ENCODE measurements at regions not wholly inside any gene's neighbourhood (a gene's known extent, or its start where the extent isn't known, plus 50 kb on each side); places are given as distances from the start of the nearest gene placed in this dataset.

DNA sequence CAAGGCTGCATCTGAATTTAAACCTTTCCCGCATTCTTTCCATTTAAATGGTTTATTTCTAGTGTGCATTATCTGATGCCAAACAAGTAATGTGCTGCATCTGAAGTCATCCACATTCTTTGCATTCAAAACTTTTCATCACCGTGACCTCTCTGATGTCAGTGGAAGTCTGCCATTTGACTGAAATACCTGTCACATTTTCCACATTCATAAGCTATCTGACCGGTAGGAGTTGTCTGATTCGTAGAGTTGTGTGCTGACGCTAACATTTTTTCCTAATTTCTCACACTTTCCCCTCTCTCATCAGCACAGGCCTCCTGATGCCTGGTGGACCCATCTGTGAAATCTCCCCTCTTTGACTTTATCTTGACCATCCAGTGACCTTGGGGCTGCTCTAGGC is 79.9 kb upstream of the BARX2 start:
- Histone ChIP-seq H4K20me1 (ENCODE audit: control insufficient read depth, extremely low read depth, insufficient read depth, low read length) (no peaks in the 10 kb centered on the region), H3K9ac (ENCODE audit: control insufficient read depth, extremely low read depth, insufficient read depth, low read length) (no peak overlapping the region), H3K36me3 (ENCODE audit: control insufficient read depth in 2 of 2, extremely low read depth in 1 of 2, insufficient read depth in 2 of 2, low read length in 2 of 2) (no peaks in the 10 kb centered on the region), H3K4me1 (ENCODE audit: control insufficient read depth, extremely low read depth, insufficient read depth, low read length) (no peaks in the 10 kb centered on the region), H3K79me2 (ENCODE audit: control insufficient read depth, insufficient read depth, low read length) (no peaks in the 10 kb centered on the region), H3K9me3 (ENCODE audit: control insufficient read depth, low read depth, low read length) (no peaks in the 10 kb centered on the region), H3K27ac (ENCODE audit: control insufficient read depth, insufficient read depth, low read length) (no peak overlapping the region), H3K4me3 (ENCODE audit: control insufficient read depth in 2 of 3, extremely low read depth in 1 of 3, insufficient read depth in 2 of 3, low read depth in 1 of 3, low read length in 3 of 3) (no peak overlapping the region), H3K9me1 (ENCODE audit: control insufficient read depth, extremely low read depth, insufficient read depth, low read length) (no peaks in the 10 kb centered on the region), H3K27me3 (ENCODE audit: control insufficient read depth, extremely low read depth, insufficient read depth, low read length) (peaks cover 4% of the 10 kb centered on the region), H2AFZ (ENCODE audit: control insufficient read depth, low read length) (no peak overlapping the region), H3K4me2 (ENCODE audit: control insufficient read depth, extremely low read depth, insufficient read depth, low read depth, low read length) (no peak overlapping the region)
- dilution Hi-C loops (cut with MboI; ENCODE audit: extremely low pct_ligation_motif_present, low sequenced_read_pairs): no loop called here
- FAIRE-seq: no peak
- DNase-seq (ENCODE audit: low read depth, low spot score): no peak
- TF ChIP-seq CTCF (optimal IDR thresholded peaks at IDR 0.05 in 1 of 3, IDR thresholded peaks at IDR 0.05 in 1 of 3, conservative IDR thresholded peaks at IDR 0.05 in 1 of 3; ENCODE audit: extremely low read depth in 1 of 3, insufficient read depth in 2 of 3, low read length in 3 of 3): no peak
- no peak for TF ChIP-seq EZH2 (IDR thresholded peaks at IDR 0.05; ENCODE audit: low read length)

DNA sequence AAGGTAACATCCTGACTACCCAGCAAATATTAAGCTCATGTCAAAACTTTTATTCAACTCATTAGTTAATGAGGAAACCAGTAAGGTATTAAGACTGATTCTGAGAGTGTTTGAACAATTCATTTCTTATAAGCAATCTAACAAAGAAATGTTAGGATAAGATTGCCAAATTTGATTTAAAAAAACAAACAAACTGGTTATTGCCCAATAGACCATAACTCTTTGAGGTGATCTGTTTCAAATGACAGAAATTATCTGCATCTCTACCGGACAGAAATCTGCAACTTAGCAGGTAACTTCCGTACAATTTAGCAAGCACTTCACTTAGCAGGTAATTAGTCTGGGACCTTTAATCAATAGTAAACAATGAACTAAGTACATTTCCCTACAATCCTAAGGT is 82.9 kb upstream of the BARX2 start:
- DNase-seq (ENCODE audit: low read depth, low spot score): no peak
- no peak overlapping the region for H3K27ac ChIP-seq (ENCODE audit: control insufficient read depth, insufficient read depth, low read length)
- dilution Hi-C loops (cut with MboI; ENCODE audit: extremely low pct_ligation_motif_present, low sequenced_read_pairs): no loop called here
- no peak for FAIRE-seq
- H3K27me3 ChIP-seq (ENCODE audit: control insufficient read depth, extremely low read depth, insufficient read depth, low read length): peaks cover 4% of the 10 kb centered on the region
- no peak for TF ChIP-seq EZH2 (IDR thresholded peaks at IDR 0.05; ENCODE audit: low read length)
- TF ChIP-seq CTCF (optimal IDR thresholded peaks at IDR 0.05 in 1 of 3, IDR thresholded peaks at IDR 0.05 in 1 of 3, conservative IDR thresholded peaks at IDR 0.05 in 1 of 3; ENCODE audit: extremely low read depth in 1 of 3, insufficient read depth in 2 of 3, low read length in 3 of 3): no peak
- no peak overlapping the region for H3K9ac ChIP-seq (ENCODE audit: control insufficient read depth, extremely low read depth, insufficient read depth, low read length)
- no peak overlapping the region for H2AFZ ChIP-seq (ENCODE audit: control insufficient read depth, low read length)
- H4K20me1 ChIP-seq (ENCODE audit: control insufficient read depth, extremely low read depth, insufficient read depth, low read length): no peaks in the 10 kb centered on the region
- no peaks in the 10 kb centered on the region for H3K79me2 ChIP-seq (ENCODE audit: control insufficient read depth, insufficient read depth, low read length)
- no peaks in the 10 kb centered on the region for H3K4me1 ChIP-seq (ENCODE audit: control insufficient read depth, extremely low read depth, insufficient read depth, low read length)
- H3K9me3 ChIP-seq (ENCODE audit: control insufficient read depth, low read depth, low read length): no peaks in the 10 kb centered on the region
- H3K9me1 ChIP-seq (ENCODE audit: control insufficient read depth, extremely low read depth, insufficient read depth, low read length): no peaks in the 10 kb centered on the region
- no peak overlapping the region for H3K4me2 ChIP-seq (ENCODE audit: control insufficient read depth, extremely low read depth, insufficient read depth, low read depth, low read length)
- H3K4me3 ChIP-seq (ENCODE audit: control insufficient read depth in 2 of 3, extremely low read depth in 1 of 3, insufficient read depth in 2 of 3, low read depth in 1 of 3, low read length in 3 of 3): no peak overlapping the region
- no peaks in the 10 kb centered on the region for H3K36me3 ChIP-seq (ENCODE audit: control insufficient read depth in 2 of 2, extremely low read depth in 1 of 2, insufficient read depth in 2 of 2, low read length in 2 of 2)
